Suprapubic skin (tissue), 4 donors: ENCODE measurements at regions not wholly inside any gene's neighbourhood (a gene's known extent, or its start where the extent isn't known, plus 50 kb on each side); places are given as distances from the start of the nearest gene placed in this dataset.

Experiments
- POLR2A ChIP-seq, 2 donors: fragments of 450-650 bp; IDR thresholded peaks; one replicate each; pipeline ENCODE4 v1.6.1; 2017; ENCODE audit warnings: antibody characterized with exemption in 2 of 2, mild to moderate bottlenecking in 2 of 2, moderate library complexity in 2 of 2
- POLR2AphosphoS5 ChIP-seq, 3 donors: sonication (generic); formaldehyde crosslinking; IDR thresholded peaks; one replicate each; pipeline ENCODE4 v1.6.1; 2017; ENCODE audit warnings: antibody characterized with exemption in 3 of 3
- TF ChIP-seq, protein P1 (sequence below), 2 donors: fragments of 200-600 bp in 1 of 2; fragments of 450-650 bp in 1 of 2; sonication (generic) in 1 of 2; IDR thresholded peaks; one replicate each; pipeline ENCODE4 v1.5.1; 2016 to 2019; ENCODE audit warnings: antibody characterized with exemption in 2 of 2, mild to moderate bottlenecking in 1 of 2, moderate library complexity in 1 of 2

DNA sequence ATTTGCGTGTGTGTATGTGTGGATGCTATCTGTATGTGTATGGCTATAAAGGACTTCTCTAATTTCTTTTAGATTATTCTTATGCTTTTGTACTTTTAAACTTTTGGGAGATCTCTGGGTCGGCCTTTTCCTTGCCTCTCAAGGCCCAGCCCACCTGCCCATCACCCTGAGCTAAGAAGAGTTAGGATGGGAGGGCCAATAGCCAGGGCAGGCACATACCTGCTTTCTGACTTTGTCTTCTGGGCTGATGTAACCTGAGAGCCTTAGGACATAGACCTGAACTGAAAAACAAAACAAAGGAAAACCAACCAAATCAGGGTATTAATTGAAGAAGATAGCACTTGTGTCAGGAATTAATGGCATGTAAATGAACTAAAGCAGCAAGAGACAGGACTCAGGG is 100.2 kb downstream of the IRX1 start:
- TF ChIP-seq POLR2A (IDR thresholded peaks at IDR 0.05) (no peak), POLR2AphosphoS5 (IDR thresholded peaks at IDR 0.05) (no peak)
- TF ChIP-seq, protein P1, sequence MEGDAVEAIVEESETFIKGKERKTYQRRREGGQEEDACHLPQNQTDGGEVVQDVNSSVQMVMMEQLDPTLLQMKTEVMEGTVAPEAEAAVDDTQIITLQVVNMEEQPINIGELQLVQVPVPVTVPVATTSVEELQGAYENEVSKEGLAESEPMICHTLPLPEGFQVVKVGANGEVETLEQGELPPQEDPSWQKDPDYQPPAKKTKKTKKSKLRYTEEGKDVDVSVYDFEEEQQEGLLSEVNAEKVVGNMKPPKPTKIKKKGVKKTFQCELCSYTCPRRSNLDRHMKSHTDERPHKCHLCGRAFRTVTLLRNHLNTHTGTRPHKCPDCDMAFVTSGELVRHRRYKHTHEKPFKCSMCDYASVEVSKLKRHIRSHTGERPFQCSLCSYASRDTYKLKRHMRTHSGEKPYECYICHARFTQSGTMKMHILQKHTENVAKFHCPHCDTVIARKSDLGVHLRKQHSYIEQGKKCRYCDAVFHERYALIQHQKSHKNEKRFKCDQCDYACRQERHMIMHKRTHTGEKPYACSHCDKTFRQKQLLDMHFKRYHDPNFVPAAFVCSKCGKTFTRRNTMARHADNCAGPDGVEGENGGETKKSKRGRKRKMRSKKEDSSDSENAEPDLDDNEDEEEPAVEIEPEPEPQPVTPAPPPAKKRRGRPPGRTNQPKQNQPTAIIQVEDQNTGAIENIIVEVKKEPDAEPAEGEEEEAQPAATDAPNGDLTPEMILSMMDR (IDR thresholded peaks at IDR 0.05): no peak
